Epithelial cell of esophagus (primary cell): ENCODE measurements at regions not wholly inside any gene's neighbourhood (a gene's known extent, or its start where the extent isn't known, plus 50 kb on each side); places are given as distances from the start of the nearest gene placed in this dataset.

ENCODE experiments used
- DNase-seq: peaks from one replicate; pipeline ENCODE4 v3.0.0; 2010; ENCODE audit warnings: low read depth
- H3K4me3 ChIP-seq: 2 replicates; pipeline ENCODE4 v1.5.1; 2011; ENCODE audit warnings: mild to moderate bottlenecking, low read length, control low read depth
- CTCF ChIP-seq: IDR thresholded peaks from 2 replicates; pipeline ENCODE4 v1.5.1; 2011; ENCODE audit warnings: low read depth, mild to moderate bottlenecking, low read length, control low read depth, inconsistent platforms; ENCODE audit not compliant: insufficient read depth; ENCODE audit errors: missing control alignments

- no peak for DNase-seq
- no peak for TF ChIP-seq CTCF
- no peak overlapping the region for H3K4me3 ChIP-seq
These were observed 471.8 kb upstream of the CHST9 start for GRCh38 chr18:27656905-27657304.

GRCh38 chr18:27656167-27656778 lies 471.2 kb upstream of the CHST9 start:
- peak; percentile 88 for DNase-seq
- TF ChIP-seq CTCF = no peak
- no peak overlapping the region for H3K4me3 ChIP-seq

GRCh38 chr18:27653247-27653646 lies 468.1 kb upstream of the CHST9 start:
- TF ChIP-seq CTCF = no peak
- no peak overlapping the region for H3K4me3 ChIP-seq
- no peak for DNase-seq

- H3K4me3 ChIP-seq = no peak overlapping the region
- no peak for TF ChIP-seq CTCF
- DNase-seq = peak; percentile 47
These were observed 467.5 kb upstream of the CHST9 start for GRCh38 chr18:27652480-27653121.

GRCh38 chr18:27649621-27650020 lies 464.5 kb upstream of the CHST9 start:
- H3K4me3 ChIP-seq = no peak overlapping the region
- DNase-seq = no peak
- no peak for TF ChIP-seq CTCF

- no peak overlapping the region for H3K4me3 ChIP-seq
- DNase-seq = no peak
- no peak for TF ChIP-seq CTCF
These were observed 460.8 kb upstream of the CHST9 start for GRCh38 chr18:27645929-27646328.

- H3K4me3 ChIP-seq = no peak overlapping the region
- TF ChIP-seq CTCF = no peak
- no peak for DNase-seq
These were observed 451.5 kb upstream of the CHST9 start for GRCh38 chr18:27636576-27637085.
